HG02571 (cell line): ENCODE measurements at regions not wholly inside any gene's neighbourhood (a gene's known extent, or its start where the extent isn't known, plus 50 kb on each side); places are given as distances from the start of the nearest gene placed in this dataset.
"Not testable (repeated sequence)": the region's sequence is repeated elsewhere in the genome, so short reads cannot be mapped to it uniquely, and the experiment has no call there.

Source experiments
- ATAC-seq: cut with Tn5 transposase; IDR thresholded peaks from one replicate; pipeline ENCODE4 v1.9.1; 2021; ENCODE audit warnings: mild to moderate bottlenecking, moderate library complexity; ENCODE audit not compliant: unreplicated experiment

DNA sequence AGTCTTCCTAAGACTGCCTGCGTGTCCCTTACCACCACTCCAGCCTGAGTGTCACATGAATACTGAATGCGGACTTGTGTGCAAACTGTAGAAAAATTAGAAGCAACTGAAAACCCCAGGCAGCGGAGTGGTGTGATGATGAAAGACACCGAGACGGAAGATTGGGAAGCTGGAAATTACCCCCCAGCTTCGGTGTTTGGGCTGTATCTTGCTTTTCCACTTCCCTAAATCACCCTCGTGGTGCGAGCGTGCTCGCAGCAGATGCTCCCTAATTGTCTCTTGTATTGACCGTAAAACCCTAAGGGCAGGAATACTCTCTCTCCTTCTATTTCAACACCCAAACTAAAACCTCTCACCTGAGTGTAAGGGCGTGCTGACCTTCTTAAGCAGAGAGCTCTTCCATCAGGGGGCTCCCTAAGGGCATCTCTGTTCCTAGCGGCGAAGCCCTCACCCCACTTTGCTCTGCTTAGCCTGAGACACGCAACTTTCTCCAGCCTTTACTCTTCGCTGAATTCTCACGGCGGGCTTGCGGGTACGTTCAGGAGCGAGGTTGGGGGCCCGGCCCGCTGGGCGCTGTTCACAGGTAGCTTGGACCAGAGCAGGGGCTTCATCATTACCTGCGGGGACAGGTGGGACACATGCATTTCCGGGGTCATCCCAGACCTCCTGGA, 62.4 kb downstream of the CRYBB2 start:
- no peak for ATAC-seq

DNA sequence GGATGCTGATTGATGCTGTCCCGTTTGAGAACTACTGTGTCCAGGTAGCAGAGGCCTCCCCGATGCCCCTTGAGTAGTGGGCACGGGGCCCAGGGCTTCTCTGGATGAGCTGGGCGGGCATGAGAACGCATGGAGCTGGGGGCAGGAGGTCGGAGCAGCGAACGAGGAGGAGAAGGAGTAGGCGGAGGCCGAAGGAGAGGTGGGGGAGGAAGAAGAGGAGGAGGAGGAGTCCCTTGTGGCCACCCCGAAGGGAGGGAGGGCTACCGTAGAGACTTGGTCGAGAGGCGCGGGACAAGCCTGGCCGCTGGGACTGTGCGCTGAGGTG, 62.9 kb downstream of the CRYBB2 start:
- no peak for ATAC-seq

DNA sequence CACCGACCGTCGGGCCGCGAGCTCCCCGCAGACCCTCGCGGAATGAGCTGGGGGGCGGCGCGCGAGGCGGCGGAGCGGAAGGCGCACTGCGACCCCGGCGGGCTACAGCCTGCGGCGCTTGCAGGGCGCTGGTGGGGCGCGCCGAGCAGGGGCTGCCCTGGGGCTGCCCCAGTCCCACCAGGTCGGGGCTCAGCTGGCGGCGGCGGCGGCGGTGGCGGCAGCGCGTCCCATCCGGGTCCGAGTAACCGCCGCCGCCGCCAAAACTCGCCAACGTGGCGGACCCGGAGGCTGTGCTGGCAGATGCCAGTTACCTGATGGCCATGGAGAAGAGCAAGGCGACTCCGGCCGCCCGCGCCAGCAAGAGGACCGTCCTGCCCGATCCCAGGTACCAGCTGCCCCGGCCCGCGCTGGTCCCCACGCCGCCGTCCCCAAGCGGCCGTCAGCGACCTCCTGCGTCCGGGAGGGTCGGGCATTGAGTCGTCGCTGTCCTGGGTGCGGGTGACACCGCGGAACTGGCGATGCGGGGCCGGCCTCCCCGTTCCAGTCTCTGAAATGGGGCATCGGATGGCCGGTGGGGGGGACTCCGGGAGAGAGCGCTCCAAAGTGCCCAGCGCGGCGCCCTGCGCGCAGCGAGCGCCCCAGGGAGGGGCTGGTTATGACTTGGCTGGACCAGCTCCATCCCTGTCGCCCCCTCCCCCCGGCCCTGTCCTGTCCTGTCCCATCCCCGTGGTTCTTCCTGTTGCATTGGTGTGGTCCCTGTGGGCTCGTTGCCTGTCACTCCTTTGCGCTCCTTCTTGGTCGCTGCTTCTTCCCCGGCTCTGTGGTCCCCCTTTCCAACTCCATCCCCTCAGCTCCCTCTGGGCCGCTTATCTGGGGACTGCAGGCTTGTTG, 63.5 kb downstream of the CRYBB2 start:
- ATAC-seq, result no peak

- ATAC-seq, result not testable (repeated sequence)
Measured at GRCh38 chr22:25288481-25288880, 69.0 kb downstream of the CRYBB2 start.

DNA sequence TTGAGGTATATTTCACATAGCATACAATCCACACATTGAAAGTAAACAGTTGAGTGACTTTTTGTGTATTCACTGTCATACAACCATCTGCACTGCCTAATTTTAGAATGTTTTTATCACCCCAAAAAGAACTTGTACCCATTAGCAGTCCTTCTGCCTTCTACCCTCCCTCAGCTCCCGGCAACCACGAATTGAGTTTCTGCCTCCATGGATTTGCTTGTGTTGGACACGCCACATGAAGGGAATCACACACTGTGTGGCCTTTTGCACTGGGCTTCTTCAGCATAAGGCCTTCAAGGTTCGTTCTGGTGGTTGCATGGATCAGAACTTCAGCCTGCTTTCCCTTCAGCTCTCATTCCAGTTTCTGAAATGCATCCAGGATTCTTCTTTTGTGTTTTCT, 82.5 kb downstream of the CRYBB2 start:
- ATAC-seq, result not testable (repeated sequence)

DNA sequence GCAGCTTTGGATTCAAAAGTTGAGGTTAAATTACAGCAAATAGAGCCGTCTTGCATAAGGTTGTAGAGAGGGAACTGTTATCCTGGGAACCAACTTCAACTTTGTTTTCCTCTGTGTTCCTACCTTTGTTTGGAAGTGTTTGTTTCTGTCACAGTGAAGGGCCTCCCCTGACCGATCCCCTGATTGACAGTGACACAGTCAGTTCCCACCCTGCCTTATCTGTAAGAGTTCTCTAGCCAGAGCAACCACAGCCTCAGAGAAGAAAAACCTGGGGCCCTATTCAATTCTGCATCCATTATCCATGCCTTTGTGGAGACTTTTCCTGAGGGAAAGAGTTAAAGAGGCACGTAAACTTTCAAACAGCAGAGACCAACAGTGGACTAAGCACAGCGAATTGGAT, 90.1 kb downstream of the CRYBB2 start:
- not testable (repeated sequence) for ATAC-seq

GRCh38 chr22:25311924-25312323, 92.5 kb downstream of the CRYBB2 start:
- ATAC-seq, result not testable (repeated sequence)

GRCh38 chr22:25318081-25318823, 98.8 kb downstream of the CRYBB2 start:
- no peak for ATAC-seq

DNA sequence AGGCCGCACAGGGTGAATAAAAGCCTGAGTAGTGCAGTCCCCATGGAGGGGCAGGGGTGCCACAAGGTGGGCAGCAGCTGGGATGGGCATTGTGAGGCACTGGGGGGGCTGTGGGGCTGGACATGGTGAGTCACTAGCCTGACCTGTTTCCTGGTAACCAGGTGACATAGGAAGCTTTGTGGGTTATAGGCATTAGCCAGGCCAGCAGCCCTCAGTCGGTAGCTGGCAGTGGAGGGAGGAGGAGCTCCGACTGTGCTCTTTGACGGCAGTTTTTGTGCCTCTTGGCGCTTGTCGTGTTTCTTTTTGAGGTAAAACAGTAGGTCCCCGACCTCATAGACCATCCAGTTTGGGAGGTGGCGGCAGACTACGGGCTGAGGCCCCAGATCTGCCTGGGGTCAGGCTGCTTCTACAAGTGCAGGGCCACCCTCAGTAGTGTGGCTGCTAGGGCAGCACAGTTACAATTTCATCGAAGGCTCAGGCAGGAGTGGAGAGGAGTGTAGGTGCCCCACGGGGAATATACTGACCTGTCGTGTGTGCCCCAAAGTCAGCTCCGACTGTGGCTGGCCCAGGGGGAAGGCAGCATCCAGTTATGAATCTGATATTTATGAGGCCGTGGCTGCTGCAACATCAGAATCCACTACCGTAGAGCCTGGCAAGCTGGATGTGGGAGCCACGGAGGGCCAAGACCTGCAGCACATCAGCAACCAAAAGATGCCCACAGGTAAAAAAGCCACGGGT, 107.7 kb downstream of the CRYBB2 start:
- ATAC-seq, result no peak

- no peak for ATAC-seq
Measured at GRCh38 chr22:25331050-25331449, 111.6 kb downstream of the CRYBB2 start.

- ATAC-seq, result not testable (repeated sequence)
Measured at GRCh38 chr22:25331911-25332310, 112.5 kb downstream of the CRYBB2 start.

DNA sequence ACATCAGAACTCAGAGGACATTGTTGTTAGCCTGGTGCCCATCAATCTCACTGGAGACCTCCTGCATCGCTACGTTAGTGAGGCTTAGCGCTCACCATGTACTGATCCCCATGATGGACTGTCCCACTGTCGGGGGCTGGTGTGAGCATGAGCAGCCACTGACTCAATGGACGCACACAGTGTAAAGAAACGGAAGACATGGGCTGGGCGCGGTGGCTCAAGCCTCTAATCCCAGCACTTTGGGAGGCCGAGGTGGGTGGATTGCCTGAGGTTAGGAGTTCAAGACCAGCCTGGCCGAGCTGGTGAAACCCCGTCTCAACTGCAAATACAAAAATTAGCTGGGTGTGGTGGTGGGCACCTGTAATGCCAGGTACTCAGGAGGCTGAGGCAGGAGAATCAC, 112.9 kb downstream of the CRYBB2 start:
- no peak for ATAC-seq

- ATAC-seq, result no peak
Measured at GRCh38 chr22:25334162-25334490, 114.7 kb downstream of the CRYBB2 start.

DNA sequence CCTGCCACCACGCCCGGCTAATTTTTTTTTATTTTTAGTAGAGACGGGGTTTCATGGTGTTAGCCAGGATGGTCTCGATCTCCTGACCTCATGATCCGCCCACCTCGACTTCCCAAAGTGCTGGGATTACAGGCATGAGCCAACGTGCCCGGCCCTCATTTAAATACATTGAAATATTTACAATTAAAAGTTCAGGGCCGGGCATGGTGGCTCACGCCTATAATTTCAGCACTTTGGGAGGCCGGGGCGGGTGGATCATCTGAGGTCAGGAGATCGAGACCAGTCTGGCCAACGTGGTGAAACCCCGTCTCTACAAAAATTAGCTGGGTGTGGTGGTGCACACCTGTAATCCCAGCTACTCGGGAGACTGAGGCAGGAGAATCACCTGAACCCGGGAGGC, 115.2 kb downstream of the CRYBB2 start:
- ATAC-seq, result not testable (repeated sequence)

DNA sequence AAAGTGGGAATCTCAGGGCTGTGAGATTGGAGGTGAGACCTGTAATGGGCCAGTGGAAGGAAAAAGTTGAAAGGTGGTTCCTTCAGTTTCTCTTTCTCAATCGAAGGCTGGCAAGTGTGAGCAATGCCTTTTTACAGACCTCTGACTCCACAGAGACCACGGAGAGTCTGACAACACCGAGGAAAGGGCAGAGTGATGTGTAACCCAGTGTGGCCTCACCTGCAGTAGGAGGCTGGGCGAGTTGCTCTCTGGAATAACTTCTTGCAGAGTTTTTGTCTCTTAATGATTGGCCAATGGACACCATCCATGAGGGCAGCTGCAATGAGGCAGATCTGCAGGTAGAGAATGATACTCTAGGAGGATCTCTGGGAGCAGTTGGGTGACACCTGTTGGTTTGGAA, 115.8 kb downstream of the CRYBB2 start:
- ATAC-seq, result not testable (repeated sequence)

- not testable (repeated sequence) for ATAC-seq
Measured at GRCh38 chr22:25340536-25340935, 121.1 kb downstream of the CRYBB2 start.

DNA sequence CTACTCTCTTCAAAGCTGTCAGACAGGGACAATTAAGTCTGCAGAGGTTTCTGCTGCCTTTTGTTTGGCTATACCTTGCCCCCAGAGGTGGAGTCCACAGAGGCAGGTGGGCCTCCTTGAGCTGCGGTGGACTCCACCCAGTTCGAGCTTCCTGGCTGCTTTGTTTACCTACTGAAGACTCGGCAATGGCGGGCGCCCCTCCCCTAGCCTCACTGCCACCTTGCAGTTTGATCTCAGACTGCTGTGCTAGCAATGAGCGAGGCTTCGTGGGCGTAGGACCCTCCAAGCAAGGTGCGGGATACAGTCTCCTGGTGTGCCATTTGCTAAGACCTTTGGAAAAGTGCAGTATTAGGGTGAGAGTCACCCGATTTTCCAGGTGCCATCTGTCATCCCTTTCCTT, 124.9 kb downstream of the CRYBB2 start:
- ATAC-seq, result not testable (repeated sequence)

GRCh38 chr22:25346859-25347751, 127.7 kb downstream of the CRYBB2 start:
- no peak for ATAC-seq

GRCh38 chr22:25347752-25348102, 128.3 kb downstream of the CRYBB2 start:
- ATAC-seq, result no peak

- no peak for ATAC-seq
Measured at GRCh38 chr22:25348391-25348790, 129.0 kb downstream of the CRYBB2 start.
